ENCODE measurements at regions not wholly inside any gene's neighbourhood (a gene's known extent, or its start where the extent isn't known, plus 50 kb on each side); places are given as distances from the start of the nearest gene placed in this dataset.

DNA sequence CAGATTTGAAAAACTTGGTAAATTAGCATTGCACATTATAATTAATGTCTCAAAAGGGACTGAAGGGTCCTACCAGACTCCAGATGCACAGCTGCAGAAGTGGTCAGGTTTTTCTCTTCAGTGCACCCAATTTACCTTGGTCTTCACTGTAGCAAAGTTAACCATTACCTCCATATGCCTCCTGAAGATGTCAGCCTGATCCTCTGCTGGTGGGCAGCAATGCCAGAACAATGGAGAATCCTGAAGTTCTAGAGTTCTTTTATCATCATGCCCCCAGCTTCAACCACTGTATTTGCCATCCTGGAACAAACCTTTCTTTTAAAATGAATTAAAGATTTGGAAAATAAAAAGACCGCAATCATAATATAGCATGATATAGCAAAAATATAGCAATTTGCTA, 1774.8 kb upstream of the CELF4 start:
- Histone ChIP-seq H3K4me3 (no peak overlapping the region), H3K27ac (no peak overlapping the region), H3K36me3 (ENCODE audit: low read depth, missing control alignments) (no peaks in the 10 kb centered on the region), H3K9me3 (no peaks in the 10 kb centered on the region), H3K4me1 (no peaks in the 10 kb centered on the region), H3K27me3 (no peaks in the 10 kb centered on the region)
- DNase-seq = no peak
- TF ChIP-seq, protein P1, sequence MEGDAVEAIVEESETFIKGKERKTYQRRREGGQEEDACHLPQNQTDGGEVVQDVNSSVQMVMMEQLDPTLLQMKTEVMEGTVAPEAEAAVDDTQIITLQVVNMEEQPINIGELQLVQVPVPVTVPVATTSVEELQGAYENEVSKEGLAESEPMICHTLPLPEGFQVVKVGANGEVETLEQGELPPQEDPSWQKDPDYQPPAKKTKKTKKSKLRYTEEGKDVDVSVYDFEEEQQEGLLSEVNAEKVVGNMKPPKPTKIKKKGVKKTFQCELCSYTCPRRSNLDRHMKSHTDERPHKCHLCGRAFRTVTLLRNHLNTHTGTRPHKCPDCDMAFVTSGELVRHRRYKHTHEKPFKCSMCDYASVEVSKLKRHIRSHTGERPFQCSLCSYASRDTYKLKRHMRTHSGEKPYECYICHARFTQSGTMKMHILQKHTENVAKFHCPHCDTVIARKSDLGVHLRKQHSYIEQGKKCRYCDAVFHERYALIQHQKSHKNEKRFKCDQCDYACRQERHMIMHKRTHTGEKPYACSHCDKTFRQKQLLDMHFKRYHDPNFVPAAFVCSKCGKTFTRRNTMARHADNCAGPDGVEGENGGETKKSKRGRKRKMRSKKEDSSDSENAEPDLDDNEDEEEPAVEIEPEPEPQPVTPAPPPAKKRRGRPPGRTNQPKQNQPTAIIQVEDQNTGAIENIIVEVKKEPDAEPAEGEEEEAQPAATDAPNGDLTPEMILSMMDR (IDR thresholded peaks at IDR 0.05) = no peak
- no peak for TF ChIP-seq POLR2A (IDR thresholded peaks at IDR 0.05)
- WGBS, 2 donors = 47 to 55% methylated on average over 1 of the region's 1 CpG
- intact Hi-C loops (cut with DNase I; ENCODE audit: low total_unique reads) = no loop called here

DNA sequence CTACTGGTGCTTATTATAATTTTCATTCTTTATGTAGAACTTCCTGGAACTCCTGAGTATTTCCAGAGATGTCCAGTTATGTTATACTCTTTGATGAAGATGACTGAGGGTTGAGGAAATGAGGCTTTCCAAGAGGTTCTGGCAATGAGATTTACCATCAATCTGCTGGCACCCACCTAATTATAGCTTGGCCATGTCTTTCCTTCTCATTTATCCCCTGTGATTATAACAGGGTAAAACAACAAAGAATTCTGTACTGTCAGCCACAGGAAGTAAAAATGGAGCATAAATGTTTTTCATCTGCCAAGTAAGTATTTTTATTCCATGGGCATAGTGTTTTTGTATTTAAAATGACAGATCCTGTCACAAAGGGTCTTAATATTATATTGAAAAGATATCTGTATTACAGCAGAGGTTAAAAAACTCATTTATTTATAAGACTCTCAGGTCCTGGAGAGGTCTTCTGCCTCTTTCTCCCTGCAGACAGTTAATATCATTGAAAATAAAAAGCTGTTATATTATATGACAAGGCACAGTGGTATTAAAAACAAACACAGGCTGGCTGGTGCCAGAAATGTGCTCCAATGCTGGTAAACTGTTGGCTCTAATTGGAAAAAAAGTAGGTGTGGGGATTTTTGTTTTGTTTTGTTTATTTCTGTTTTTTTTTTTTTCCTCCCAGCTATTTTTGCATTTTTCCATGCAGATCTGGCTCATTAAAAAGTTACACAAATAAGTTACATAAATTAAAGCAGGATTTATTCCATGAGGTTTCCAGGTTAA, 1764.1 kb upstream of the CELF4 start:
- TF ChIP-seq POLR2A (IDR thresholded peaks at IDR 0.05) = no peak
- TF ChIP-seq, protein P1 (IDR thresholded peaks at IDR 0.05) = no peak
- intact Hi-C loops (cut with DNase I; ENCODE audit: low total_unique reads) = no loop called here
- DNase-seq = no peak
- H3K36me3 ChIP-seq (ENCODE audit: low read depth, missing control alignments) = no peaks in the 10 kb centered on the region
- no peaks in the 10 kb centered on the region for H3K27me3 ChIP-seq
- H3K9me3 ChIP-seq = no peaks in the 10 kb centered on the region
- no peak overlapping the region for H3K4me3 ChIP-seq
- H3K27ac ChIP-seq = no peak overlapping the region
- H3K4me1 ChIP-seq = no peaks in the 10 kb centered on the region

DNA sequence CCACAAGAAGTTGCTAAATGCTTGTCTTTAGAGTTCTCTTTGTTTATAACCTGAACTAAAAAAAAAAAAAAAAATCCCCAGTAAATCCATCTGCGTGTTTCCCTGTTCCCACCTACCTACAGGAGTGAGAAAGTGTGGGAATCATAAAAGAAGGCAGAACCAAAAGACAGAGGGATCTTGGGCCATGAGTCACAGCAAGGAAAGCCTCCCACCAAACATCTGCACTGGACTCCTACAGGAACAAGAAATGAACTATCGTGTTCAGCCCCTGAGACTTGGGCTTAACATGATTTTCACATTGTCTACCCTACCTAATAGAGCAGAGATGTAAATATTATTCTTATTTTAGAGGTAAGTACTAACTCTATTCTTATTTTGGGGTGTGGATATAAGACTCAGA, 1761.2 kb upstream of the CELF4 start:
- H3K4me1 ChIP-seq = no peaks in the 10 kb centered on the region
- no peak overlapping the region for H3K27ac ChIP-seq
- TF ChIP-seq POLR2A (IDR thresholded peaks at IDR 0.05) = no peak
- TF ChIP-seq, protein P1 (IDR thresholded peaks at IDR 0.05) = no peak
- 76 to 79% methylated on average over 2 of the region's 2 CpGs for WGBS, 2 donors
- H3K9me3 ChIP-seq = no peaks in the 10 kb centered on the region
- no peaks in the 10 kb centered on the region for H3K36me3 ChIP-seq (ENCODE audit: low read depth, missing control alignments)
- DNase-seq = no peak
- H3K27me3 ChIP-seq = no peaks in the 10 kb centered on the region
- intact Hi-C loops (cut with DNase I; ENCODE audit: low total_unique reads) = no loop called here
- no peak overlapping the region for H3K4me3 ChIP-seq

DNA sequence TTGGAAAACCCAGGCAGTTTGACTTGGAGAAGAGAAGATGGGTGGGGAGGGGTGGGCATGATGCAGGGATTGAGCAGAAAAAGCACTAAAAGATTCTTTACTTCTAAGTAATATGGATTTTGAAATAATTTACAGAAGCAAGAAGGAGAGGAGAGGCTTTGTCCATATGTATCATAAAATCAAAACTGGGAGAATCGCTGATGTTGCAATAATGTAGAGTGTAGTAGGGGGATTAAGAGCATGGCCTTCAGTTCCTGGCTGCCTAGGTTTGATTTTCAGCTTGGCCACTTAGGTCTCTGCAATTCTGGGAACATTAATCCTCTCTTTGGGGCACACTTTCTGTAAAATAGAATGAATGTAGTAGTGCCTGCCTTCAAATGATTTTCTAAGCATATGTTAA, 1760.4 kb upstream of the CELF4 start:
- no peaks in the 10 kb centered on the region for H3K9me3 ChIP-seq
- H3K27me3 ChIP-seq = no peaks in the 10 kb centered on the region
- H3K27ac ChIP-seq = no peak overlapping the region
- 86 to 96% methylated on average over 1 of the region's 1 CpG for WGBS, 2 donors
- intact Hi-C loops (cut with DNase I; ENCODE audit: low total_unique reads) = no loop called here
- DNase-seq = no peak
- TF ChIP-seq POLR2A (IDR thresholded peaks at IDR 0.05) = no peak
- TF ChIP-seq, protein P1 (IDR thresholded peaks at IDR 0.05) = no peak
- H3K4me1 ChIP-seq = no peaks in the 10 kb centered on the region
- H3K4me3 ChIP-seq = no peak overlapping the region
- no peaks in the 10 kb centered on the region for H3K36me3 ChIP-seq (ENCODE audit: low read depth, missing control alignments)

DNA sequence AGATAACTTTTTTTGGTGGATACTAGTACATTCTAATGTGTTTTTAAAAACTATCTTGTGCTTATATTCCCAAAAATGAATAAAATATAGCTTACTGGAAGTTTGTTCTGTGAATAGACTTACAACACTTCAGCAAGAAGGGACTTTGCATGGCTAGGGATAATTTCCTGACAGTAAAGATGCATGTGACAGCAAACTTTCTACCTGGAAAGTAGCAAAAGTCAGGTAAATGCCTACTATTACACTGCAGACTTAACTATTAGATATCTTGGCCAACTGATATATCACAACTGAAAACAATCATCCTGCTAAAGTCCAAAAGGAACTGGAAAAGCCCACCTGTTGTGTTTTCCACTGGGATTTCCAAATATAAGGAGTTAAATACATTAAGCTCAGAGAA, 1753.5 kb upstream of the CELF4 start:
- no peaks in the 10 kb centered on the region for H3K4me1 ChIP-seq
- H3K27me3 ChIP-seq = no peaks in the 10 kb centered on the region
- TF ChIP-seq, protein P1 (IDR thresholded peaks at IDR 0.05) = no peak
- TF ChIP-seq POLR2A (IDR thresholded peaks at IDR 0.05) = no peak

More for the DNA sequence above, 1753.5 kb upstream of the CELF4 start:
- Histone ChIP-seq H3K9me3 (no peaks in the 10 kb centered on the region), H3K27ac (no peak overlapping the region), H3K36me3 (ENCODE audit: low read depth, missing control alignments) (no peaks in the 10 kb centered on the region), H3K4me3 (no peak overlapping the region)
- intact Hi-C loops (cut with DNase I; ENCODE audit: low total_unique reads) = no loop called here
- DNase-seq = no peak

Data from testis (tissue), 2 donors.